Stimulated activated naive CD8-positive, alpha-beta T cell treated with anti-CD3 and anti-CD28 coated beads, Interleukin-15, Interleukin-2, amounts not matched to agents 100 ng/mL and 50 ng/mL, for 24 hours (primary cell): ENCODE measurements at regions not wholly inside any gene's neighbourhood (a gene's known extent, or its start where the extent isn't known, plus 50 kb on each side); places are given as distances from the start of the nearest gene placed in this dataset.

Experiments
- H3K27ac Mint-ChIP-seq: one replicate; pipeline ENCODE4 v1.8.0; 2021; ENCODE audit warnings: mild to moderate bottlenecking, mixed read lengths
- H3K27me3 Mint-ChIP-seq: one replicate; pipeline ENCODE4 v1.8.0; 2021; ENCODE audit warnings: mixed read lengths
- H3K36me3 Mint-ChIP-seq: one replicate; pipeline ENCODE4 v1.8.0; 2021; ENCODE audit warnings: low read depth, mixed read lengths
- H3K4me1 Mint-ChIP-seq: one replicate; pipeline ENCODE4 v1.8.0; 2021; ENCODE audit warnings: low read depth, mixed read lengths
- H3K4me3 Mint-ChIP-seq: one replicate; pipeline ENCODE4 v1.8.0; 2021; ENCODE audit warnings: mild to moderate bottlenecking, mixed read lengths
- H3K9me3 Mint-ChIP-seq: one replicate; pipeline ENCODE4 v1.8.0; 2021; ENCODE audit warnings: mixed read lengths

GRCh38 chr10:78700816-78701520, 367.8 kb upstream of the ZMIZ1 start:
- Mint-ChIP-seq H3K36me3 (no peaks in the 10 kb centered on the region), H3K4me3 (no peak overlapping the region), H3K27me3 (peaks cover 7% of the 10 kb centered on the region), H3K9me3 (no peaks in the 10 kb centered on the region), H3K27ac (no peak overlapping the region), H3K4me1 (peaks cover under 1% of the 10 kb centered on the region)

DNA sequence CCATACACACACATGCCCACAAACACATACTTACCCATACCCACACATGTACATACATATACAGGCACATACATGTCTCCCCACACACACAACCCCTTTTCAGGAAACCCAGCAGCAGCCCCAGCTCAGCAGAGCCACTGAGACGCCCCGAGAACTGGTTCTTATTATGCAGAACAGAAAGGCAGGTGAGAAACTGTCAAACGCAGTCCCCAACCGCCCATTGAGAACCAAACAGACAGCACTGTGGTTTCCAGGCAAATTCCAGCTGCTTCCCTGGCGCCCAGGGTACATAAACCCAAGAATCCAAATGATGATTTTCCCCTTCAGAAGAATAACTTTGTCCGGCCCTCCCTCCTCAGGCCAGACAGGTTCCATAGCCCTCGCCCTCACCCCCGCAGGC, 366.6 kb upstream of the ZMIZ1 start:
- Mint-ChIP-seq H3K4me1 (peaks cover 12% of the 10 kb centered on the region), H3K4me3 (no peak overlapping the region), H3K36me3 (no peaks in the 10 kb centered on the region), H3K9me3 (no peaks in the 10 kb centered on the region), H3K27me3 (peaks cover 7% of the 10 kb centered on the region), H3K27ac (no peak overlapping the region)

DNA sequence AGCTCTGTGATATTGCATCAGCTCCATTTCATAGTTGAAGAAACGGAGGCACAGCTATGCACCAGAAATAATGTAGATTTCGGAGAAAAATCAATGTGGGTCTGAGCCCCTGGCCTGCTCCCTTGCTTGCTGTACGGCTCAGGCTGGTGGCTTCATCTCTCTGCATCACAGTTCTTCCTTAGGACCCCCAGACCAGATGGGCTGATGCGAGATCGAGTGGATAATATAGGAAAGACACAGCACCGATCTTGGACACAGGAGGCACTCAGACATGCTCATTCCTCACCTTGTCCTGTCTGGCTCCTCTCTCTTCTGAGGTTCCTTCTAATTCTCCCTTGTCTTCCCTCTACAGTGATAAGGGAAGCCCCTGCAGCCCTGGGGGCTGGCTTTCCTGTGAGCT, 365.9 kb upstream of the ZMIZ1 start:
- Mint-ChIP-seq H3K27ac (no peak overlapping the region), H3K4me3 (no peak overlapping the region), H3K9me3 (no peaks in the 10 kb centered on the region), H3K36me3 (no peaks in the 10 kb centered on the region), H3K27me3 (peaks cover 7% of the 10 kb centered on the region), H3K4me1 (peaks cover 18% of the 10 kb centered on the region)

DNA sequence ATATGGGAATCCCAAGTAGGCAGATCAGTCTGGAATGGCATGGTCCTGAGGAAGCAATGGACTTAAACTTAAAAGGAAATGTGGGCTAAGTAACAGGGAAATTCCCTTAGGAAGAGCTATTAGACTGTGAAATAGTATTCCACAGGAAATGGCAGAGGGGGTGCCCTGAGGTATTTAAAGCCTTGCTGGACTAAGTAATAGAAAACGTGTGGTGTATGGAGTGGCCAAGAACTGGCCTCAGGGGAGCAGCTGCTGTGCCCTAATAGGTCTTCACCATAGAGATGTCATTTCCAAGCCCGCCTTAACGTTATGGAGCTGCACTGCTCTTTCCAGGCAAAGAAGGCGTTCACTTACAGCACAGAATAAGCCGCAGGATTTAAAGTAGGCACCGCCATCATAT, 365.2 kb upstream of the ZMIZ1 start:
- H3K4me3 Mint-ChIP-seq, result no peak overlapping the region
- H3K27ac Mint-ChIP-seq, result no peak overlapping the region
- no peaks in the 10 kb centered on the region for H3K36me3 Mint-ChIP-seq
- H3K27me3 Mint-ChIP-seq, result peaks cover 7% of the 10 kb centered on the region
- peaks cover 23% of the 10 kb centered on the region for H3K4me1 Mint-ChIP-seq
- H3K9me3 Mint-ChIP-seq, result no peaks in the 10 kb centered on the region

DNA sequence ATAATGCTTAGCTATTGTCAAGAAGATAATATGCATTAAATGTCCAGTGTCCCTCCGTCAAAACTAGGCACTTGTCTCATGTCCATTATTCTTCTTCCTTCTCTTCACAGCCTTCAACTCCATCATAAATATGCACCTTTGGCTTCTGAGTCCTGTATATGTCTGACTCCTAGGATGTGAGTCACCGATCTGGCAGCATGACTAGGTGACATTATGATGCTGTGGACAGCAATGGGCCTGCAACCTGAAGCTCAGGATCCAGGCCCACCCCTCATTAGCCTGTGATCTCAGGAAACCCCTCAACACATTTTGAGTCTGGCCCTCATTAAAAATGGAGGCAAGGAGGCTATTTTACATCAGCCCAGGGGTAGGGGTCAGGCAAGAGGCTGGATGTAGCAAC, 362.5 kb upstream of the ZMIZ1 start:
- H3K4me3 Mint-ChIP-seq, result no peak overlapping the region
- H3K9me3 Mint-ChIP-seq, result peaks cover under 1% of the 10 kb centered on the region
- peak overlapping the region; percentile 56 for H3K27ac Mint-ChIP-seq
- H3K36me3 Mint-ChIP-seq, result no peaks in the 10 kb centered on the region
- peaks cover 7% of the 10 kb centered on the region for H3K27me3 Mint-ChIP-seq
- peaks cover 23% of the 10 kb centered on the region for H3K4me1 Mint-ChIP-seq

DNA sequence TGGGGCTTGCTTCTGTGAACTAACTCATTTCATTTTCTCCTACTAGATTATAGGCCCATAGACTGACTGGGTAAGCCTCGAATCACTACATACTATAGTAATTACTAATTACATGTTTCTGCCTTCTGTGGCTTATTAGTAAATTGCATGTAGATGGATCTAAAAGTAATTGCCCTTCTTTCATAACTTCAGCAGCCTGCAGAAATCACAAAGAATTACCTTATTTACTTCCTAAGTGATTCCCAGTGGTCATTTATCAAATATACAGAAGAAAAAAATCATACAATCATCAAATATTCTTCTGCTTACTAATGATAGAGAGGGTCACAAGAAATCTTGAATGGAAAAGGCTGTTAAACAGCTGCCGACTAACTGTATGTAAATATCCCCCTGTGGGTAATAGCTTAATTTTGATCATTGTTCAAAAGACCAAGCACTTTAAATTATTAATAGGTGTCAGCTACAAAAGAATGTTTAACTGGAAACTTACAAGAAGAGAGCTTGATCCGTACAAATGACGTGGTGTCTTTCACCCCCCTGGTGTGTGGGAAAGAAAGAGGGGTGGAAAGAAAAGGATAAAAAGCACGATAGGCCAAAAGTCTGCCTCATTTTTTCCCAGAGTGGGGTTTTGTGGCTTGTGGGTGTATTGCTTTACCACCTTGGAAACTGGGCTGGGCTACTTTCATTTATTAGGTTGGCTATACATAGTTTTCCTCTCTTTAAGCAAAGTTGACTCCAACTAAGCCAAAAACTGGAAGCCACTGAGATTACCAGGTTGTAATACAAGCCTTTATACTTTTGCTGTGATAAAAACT, 361.8 kb upstream of the ZMIZ1 start:
- Mint-ChIP-seq H3K9me3 (peaks cover 6% of the 10 kb centered on the region), H3K36me3 (no peaks in the 10 kb centered on the region), H3K4me3 (peak overlapping the region; percentile 11), H3K27me3 (peaks cover 14% of the 10 kb centered on the region), H3K4me1 (peaks cover 23% of the 10 kb centered on the region), H3K27ac (peak overlapping the region; percentile 56)

DNA sequence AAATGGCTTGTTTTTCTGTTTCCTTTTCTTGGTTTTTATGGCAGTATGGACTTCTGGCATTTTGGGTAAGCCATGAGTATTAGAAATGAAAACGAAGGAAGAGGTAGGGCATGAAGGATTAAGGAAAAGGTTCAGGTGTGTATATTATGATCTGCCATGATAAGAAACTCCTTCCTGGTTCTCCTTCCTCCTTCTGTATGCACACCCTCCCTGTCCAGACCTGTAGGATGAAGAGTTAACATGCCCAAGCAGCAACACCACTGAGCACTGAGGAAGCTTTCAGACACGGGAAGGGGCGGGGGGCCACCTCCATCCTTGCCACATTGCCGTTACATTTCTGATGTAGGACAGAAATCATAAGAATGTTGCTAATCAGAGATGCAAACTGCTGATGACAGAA, 361.0 kb upstream of the ZMIZ1 start:
- Mint-ChIP-seq H3K36me3 (no peaks in the 10 kb centered on the region), H3K27me3 (peaks cover 17% of the 10 kb centered on the region), H3K4me3 (no peak overlapping the region), H3K9me3 (peaks cover 6% of the 10 kb centered on the region), H3K4me1 (peaks cover 23% of the 10 kb centered on the region), H3K27ac (no peak overlapping the region)

GRCh38 chr10:78712147-78712546, 356.6 kb upstream of the ZMIZ1 start:
- no peak overlapping the region for H3K27ac Mint-ChIP-seq
- peaks cover 36% of the 10 kb centered on the region for H3K4me1 Mint-ChIP-seq
- no peak overlapping the region for H3K4me3 Mint-ChIP-seq
- peaks cover 6% of the 10 kb centered on the region for H3K9me3 Mint-ChIP-seq
- H3K36me3 Mint-ChIP-seq, result no peaks in the 10 kb centered on the region
- peaks cover 22% of the 10 kb centered on the region for H3K27me3 Mint-ChIP-seq

DNA sequence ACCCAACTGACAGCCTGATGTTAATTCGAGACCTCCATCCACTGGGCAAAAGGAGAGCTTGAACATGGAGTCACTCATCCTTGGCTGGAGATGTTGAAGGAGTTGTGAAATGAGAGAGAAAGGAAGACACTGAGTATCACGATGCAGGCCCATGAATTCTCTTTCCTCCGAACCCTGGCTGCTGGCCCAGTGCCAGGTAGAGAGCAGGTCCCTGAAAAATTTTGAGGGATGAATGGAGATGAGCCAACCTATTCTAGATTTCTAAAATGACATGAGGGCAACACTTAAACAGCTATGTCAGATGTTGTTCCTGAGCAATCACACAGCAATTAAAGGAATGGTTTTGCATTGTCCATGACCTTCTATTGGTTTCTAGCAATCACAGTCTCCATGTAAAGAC, 355.1 kb upstream of the ZMIZ1 start:
- Mint-ChIP-seq H3K27ac (no peak overlapping the region), H3K9me3 (peaks cover 6% of the 10 kb centered on the region), H3K36me3 (no peaks in the 10 kb centered on the region), H3K27me3 (peaks cover 25% of the 10 kb centered on the region), H3K4me3 (no peak overlapping the region), H3K4me1 (peaks cover 23% of the 10 kb centered on the region)

DNA sequence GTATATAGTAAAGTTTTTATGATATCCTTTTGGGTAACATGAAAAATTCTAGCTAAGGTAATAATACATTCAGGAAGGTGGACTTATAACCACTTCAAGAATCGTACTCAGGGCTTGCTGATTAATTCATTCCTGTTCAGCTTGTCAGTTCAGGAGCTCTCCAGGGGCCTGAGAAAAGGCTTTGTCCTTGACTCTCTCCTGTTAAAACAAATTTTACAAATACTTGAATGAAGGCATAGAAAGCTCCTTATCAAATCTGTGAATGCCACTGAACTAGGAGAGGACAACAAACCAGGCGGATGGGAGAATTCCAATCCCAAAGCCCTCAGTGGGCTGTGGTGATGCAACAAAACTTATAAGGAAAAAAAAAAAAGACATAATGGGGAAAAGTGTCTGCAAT, 354.5 kb upstream of the ZMIZ1 start:
- no peaks in the 10 kb centered on the region for H3K36me3 Mint-ChIP-seq
- peak overlapping the region; percentile 18 for H3K27ac Mint-ChIP-seq
- H3K27me3 Mint-ChIP-seq, result peaks cover 26% of the 10 kb centered on the region
- no peak overlapping the region for H3K4me3 Mint-ChIP-seq
- H3K9me3 Mint-ChIP-seq, result peaks cover 6% of the 10 kb centered on the region
- peaks cover 23% of the 10 kb centered on the region for H3K4me1 Mint-ChIP-seq

DNA sequence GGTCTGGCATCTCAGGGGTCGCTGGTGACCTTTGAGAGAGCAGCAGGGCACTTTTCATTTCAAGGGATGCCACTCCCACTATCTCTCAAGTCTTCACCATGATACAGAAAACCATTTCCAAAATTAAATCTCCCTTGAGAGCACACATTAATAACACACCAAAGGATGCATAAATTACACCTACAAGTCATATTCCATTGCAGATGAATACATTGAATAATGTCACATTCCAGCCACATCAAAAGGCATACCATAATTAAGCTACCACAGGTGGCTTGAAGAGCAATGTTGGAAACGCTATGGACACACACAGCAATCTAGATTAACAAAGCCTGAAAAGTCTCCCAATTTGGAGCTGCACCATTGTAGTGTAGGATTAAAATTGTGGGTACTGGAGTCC, 353.3 kb upstream of the ZMIZ1 start:
- no peak overlapping the region for H3K4me3 Mint-ChIP-seq
- no peaks in the 10 kb centered on the region for H3K36me3 Mint-ChIP-seq
- peaks cover 6% of the 10 kb centered on the region for H3K9me3 Mint-ChIP-seq
- H3K4me1 Mint-ChIP-seq, result peaks cover 23% of the 10 kb centered on the region
- H3K27ac Mint-ChIP-seq, result peak overlapping the region; percentile 59
- peaks cover 28% of the 10 kb centered on the region for H3K27me3 Mint-ChIP-seq

GRCh38 chr10:78716043-78716660, 352.6 kb upstream of the ZMIZ1 start:
- H3K36me3 Mint-ChIP-seq, result no peaks in the 10 kb centered on the region
- peaks cover 35% of the 10 kb centered on the region for H3K27me3 Mint-ChIP-seq
- H3K4me1 Mint-ChIP-seq, result peaks cover 23% of the 10 kb centered on the region
- peak overlapping the region; percentile 59 for H3K27ac Mint-ChIP-seq
- H3K9me3 Mint-ChIP-seq, result peaks cover 6% of the 10 kb centered on the region
- H3K4me3 Mint-ChIP-seq, result no peak overlapping the region

GRCh38 chr10:78717200-78717599, 351.6 kb upstream of the ZMIZ1 start:
- Mint-ChIP-seq H3K4me1 (peaks cover 23% of the 10 kb centered on the region), H3K27ac (no peak overlapping the region), H3K27me3 (peaks cover 29% of the 10 kb centered on the region), H3K4me3 (no peak overlapping the region), H3K9me3 (no peaks in the 10 kb centered on the region), H3K36me3 (no peaks in the 10 kb centered on the region)

GRCh38 chr10:78718032-78718572, 350.7 kb upstream of the ZMIZ1 start:
- Mint-ChIP-seq H3K27me3 (peaks cover 29% of the 10 kb centered on the region), H3K27ac (no peak overlapping the region), H3K36me3 (no peaks in the 10 kb centered on the region), H3K9me3 (no peaks in the 10 kb centered on the region), H3K4me1 (peaks cover 23% of the 10 kb centered on the region), H3K4me3 (no peak overlapping the region)

GRCh38 chr10:78719276-78719675, 349.5 kb upstream of the ZMIZ1 start:
- Mint-ChIP-seq H3K4me1 (peaks cover 23% of the 10 kb centered on the region), H3K27ac (no peak overlapping the region), H3K9me3 (no peaks in the 10 kb centered on the region), H3K36me3 (no peaks in the 10 kb centered on the region), H3K4me3 (no peak overlapping the region), H3K27me3 (peaks cover 29% of the 10 kb centered on the region)
